ENCODE measurements at regions not wholly inside any gene's neighbourhood (a gene's known extent, or its start where the extent isn't known, plus 50 kb on each side); places are given as distances from the start of the nearest gene placed in this dataset.

DNA sequence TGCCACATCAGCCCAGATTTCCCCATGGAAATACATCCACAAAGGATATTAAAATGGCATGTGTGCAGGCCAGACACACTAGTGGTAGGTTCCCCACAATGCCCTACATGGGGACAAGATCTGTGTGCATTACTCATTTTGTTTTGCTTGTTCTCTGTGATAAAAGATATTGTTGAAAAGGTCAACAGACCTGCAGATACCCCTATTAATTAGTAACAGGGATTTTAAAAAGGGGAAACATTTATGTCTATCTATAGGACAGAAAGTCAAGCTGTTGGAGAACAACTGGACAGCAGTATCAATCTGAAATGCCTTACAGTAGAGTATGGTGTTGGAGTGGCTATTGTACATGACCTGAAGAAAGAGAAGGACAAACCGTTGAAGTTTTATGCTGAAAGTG is 596.0 kb upstream of the GRM7 start:
- no peak for TF ChIP-seq GATA2 (IDR thresholded peaks at IDR 0.05; ENCODE audit: low read depth, low read length)
- no peak for TF ChIP-seq GATA3 (IDR thresholded peaks at IDR 0.05; ENCODE audit: low read depth, low read length)

- no peak for TF ChIP-seq GATA2 (IDR thresholded peaks at IDR 0.05; ENCODE audit: low read depth, low read length)
- TF ChIP-seq GATA3 (IDR thresholded peaks at IDR 0.05; ENCODE audit: low read depth, low read length) = no peak
Observed at GRCh38 chr3:6266135-6266534, 594.8 kb upstream of the GRM7 start.

DNA sequence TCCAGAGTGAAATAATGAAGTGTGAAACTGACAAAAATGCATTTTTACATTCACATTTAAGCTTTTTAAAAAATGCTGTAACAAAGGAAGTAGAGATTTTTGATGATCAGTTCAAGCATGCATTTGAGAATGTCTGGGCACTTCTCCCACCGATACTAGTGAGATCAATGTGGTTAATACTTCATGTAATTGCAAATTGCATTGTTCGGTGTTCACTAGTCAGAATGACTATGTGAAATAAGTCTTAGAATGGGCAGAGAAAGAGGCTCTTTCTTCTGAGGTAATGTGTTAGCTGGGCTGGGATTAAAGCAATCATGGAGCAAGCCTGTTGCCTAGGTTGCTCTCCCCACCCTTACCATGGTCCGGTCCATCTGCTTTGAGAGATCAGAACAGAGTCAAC is 587.0 kb upstream of the GRM7 start:
- TF ChIP-seq GATA2 (IDR thresholded peaks at IDR 0.05; ENCODE audit: low read depth, low read length) (no peak), GATA3 (IDR thresholded peaks at IDR 0.05; ENCODE audit: low read depth, low read length) (no peak)

GRCh38 chr3:6281662-6282061 is 579.3 kb upstream of the GRM7 start:
- TF ChIP-seq GATA3 (IDR thresholded peaks at IDR 0.05; ENCODE audit: low read depth, low read length) = no peak
- TF ChIP-seq GATA2 (IDR thresholded peaks at IDR 0.05; ENCODE audit: low read depth, low read length) = no peak

DNA sequence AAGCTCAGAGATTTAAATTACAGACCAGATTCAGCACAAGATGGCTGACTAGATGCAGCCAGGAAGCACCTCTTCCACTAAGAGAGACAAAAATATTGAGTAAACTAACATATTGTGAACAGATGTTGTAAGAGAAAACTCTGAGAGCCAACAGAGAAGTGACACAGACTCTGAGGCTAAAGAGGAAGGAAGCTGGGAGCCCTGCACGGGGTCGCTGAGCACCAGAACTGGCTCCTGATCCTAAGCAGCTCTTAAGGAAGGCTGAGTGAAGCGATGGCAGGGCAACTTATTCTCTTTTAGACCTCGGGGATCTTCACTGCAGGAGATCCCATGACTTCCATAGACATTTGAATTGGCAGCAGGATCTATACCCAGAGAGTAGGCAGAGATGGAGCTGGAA is 578.0 kb upstream of the GRM7 start:
- TF ChIP-seq GATA2 (IDR thresholded peaks at IDR 0.05; ENCODE audit: low read depth, low read length) (no peak), GATA3 (IDR thresholded peaks at IDR 0.05; ENCODE audit: low read depth, low read length) (no peak)

- TF ChIP-seq GATA2 (IDR thresholded peaks at IDR 0.05; ENCODE audit: low read depth, low read length) (no peak), GATA3 (IDR thresholded peaks at IDR 0.05; ENCODE audit: low read depth, low read length) (no peak)
Observed at GRCh38 chr3:6287088-6287875, 573.6 kb upstream of the GRM7 start.

GRCh38 chr3:6301626-6302025 is 559.3 kb upstream of the GRM7 start:
- TF ChIP-seq GATA2 (IDR thresholded peaks at IDR 0.05; ENCODE audit: low read depth, low read length) (no peak), GATA3 (IDR thresholded peaks at IDR 0.05; ENCODE audit: low read depth, low read length) (no peak)

- TF ChIP-seq GATA3 (IDR thresholded peaks at IDR 0.05; ENCODE audit: low read depth, low read length) = no peak
- TF ChIP-seq GATA2 (IDR thresholded peaks at IDR 0.05; ENCODE audit: low read depth, low read length) = no peak
Observed at GRCh38 chr3:6315906-6316305, 545.0 kb upstream of the GRM7 start.

GRCh38 chr3:6321999-6322398 is 538.9 kb upstream of the GRM7 start:
- no peak for TF ChIP-seq GATA2 (IDR thresholded peaks at IDR 0.05; ENCODE audit: low read depth, low read length)
- no peak for TF ChIP-seq GATA3 (IDR thresholded peaks at IDR 0.05; ENCODE audit: low read depth, low read length)

- no peak for TF ChIP-seq GATA3 (IDR thresholded peaks at IDR 0.05; ENCODE audit: low read depth, low read length)
- TF ChIP-seq GATA2 (IDR thresholded peaks at IDR 0.05; ENCODE audit: low read depth, low read length) = no peak
Observed at GRCh38 chr3:6326771-6327170, 534.1 kb upstream of the GRM7 start.

DNA sequence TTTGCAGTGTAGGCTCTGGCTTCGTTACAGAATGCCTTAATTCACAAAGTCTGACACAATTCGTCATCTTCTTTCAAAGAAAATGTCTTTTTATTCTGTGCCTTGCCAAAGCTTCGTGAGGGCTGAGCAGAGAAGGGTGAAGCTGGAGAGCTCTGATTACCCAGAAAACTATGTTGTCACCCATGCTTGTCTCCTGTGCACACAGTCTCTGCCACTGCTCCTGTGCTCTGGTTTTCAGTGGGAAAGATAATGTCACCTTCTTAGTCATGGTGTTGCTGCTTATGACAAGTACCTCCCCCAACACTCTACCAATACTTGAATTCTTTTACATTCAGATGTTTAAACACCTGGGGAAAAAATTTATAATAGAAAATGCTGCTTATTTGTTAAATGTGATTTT is 509.2 kb upstream of the GRM7 start:
- TF ChIP-seq GATA2 (IDR thresholded peaks at IDR 0.05; ENCODE audit: low read depth, low read length) (no peak), GATA3 (IDR thresholded peaks at IDR 0.05; ENCODE audit: low read depth, low read length) (no peak)

DNA sequence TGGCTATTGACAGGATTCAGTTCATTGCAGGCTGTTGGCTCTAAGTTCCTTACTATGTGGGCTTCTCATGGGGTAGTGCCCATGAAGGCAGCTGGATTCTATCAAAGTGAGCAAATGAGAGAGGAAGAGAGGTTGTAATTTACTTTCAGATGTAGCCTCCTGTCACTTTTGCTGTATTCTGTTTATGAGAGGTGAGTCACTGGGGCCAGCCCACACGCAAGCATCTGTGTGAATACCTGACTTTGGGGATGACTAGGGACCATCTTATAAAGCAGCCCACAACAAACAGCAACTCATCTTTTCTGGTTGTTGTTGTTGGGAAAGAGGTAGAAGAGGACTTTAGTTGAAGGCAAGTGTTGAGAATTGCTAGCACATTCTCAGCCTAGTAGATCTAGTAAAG is 506.3 kb upstream of the GRM7 start:
- TF ChIP-seq GATA2 (IDR thresholded peaks at IDR 0.05; ENCODE audit: low read depth, low read length) = no peak
- TF ChIP-seq GATA3 (IDR thresholded peaks at IDR 0.05; ENCODE audit: low read depth, low read length) = no peak

DNA sequence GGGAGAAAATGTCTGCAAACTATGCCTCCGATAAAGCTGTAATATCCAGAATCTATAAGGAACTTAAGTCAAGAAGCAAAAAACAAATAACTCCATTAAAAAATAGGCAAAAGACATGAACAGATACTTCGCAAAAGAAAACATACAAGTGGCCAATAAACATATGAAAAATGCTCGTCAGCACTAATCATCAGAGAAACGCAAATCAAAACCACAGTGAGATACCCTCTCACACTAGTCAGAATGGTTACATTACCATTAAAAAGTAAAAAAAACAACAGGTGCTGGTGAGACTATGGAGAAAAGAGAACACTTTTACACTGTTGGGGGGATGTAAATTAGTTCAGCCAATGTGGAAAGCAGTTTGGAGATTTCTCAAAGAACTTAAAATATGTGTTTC is 498.5 kb upstream of the GRM7 start:
- TF ChIP-seq GATA3 (IDR thresholded peaks at IDR 0.05; ENCODE audit: low read depth, low read length) (no peak), GATA2 (IDR thresholded peaks at IDR 0.05; ENCODE audit: low read depth, low read length) (no peak)

- TF ChIP-seq GATA3 (IDR thresholded peaks at IDR 0.05; ENCODE audit: low read depth, low read length) (peak; percentile 17; the same call in 1 of the 2 replicates), GATA2 (IDR thresholded peaks at IDR 0.05; ENCODE audit: low read depth, low read length) (no peak)
Observed at GRCh38 chr3:6367171-6367570, 493.7 kb upstream of the GRM7 start.

DNA sequence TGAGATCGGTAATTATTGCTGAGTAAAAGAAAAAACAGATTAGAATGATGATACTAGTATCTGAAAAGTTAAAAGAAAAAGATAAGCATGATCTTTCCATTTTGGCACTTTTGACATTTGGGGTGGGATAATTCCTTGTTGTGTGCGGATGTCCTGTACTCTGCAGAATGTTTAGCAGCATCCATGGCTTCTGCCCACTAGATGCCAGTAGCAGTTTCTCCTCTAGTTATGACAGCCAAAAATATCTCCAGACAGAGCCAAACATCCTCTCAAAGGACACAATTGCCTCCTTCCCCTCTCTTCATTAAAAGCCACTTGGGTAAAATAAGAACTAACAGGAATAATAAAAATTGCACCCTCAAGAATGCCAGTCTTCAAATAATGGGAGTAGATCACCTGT is 468.8 kb upstream of the GRM7 start:
- no peak for TF ChIP-seq GATA2 (IDR thresholded peaks at IDR 0.05; ENCODE audit: low read depth, low read length)
- no peak for TF ChIP-seq GATA3 (IDR thresholded peaks at IDR 0.05; ENCODE audit: low read depth, low read length)

DNA sequence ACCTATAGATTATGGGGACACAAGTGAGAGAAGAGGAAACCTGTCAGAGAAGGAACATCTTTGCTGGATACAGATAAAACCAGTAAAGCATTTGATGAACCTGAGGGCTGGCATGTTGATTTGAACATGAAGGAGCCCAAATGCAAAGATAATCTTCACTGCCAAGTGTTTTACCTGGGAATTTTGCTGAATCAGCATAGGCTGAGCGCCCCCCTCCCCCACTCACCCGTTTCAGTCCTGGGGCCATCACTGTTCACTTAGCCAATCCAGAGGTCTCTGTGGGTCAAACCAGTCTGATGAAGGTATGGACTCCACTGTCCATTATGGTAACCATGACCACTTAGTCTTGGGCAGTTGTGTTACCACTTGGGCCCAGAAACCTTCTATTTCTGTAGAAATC is 466.0 kb upstream of the GRM7 start:
- TF ChIP-seq GATA2 (IDR thresholded peaks at IDR 0.05; ENCODE audit: low read depth, low read length) (no peak), GATA3 (IDR thresholded peaks at IDR 0.05; ENCODE audit: low read depth, low read length) (no peak)
